ENCODE measurements at regions not wholly inside any gene's neighbourhood (a gene's known extent, or its start where the extent isn't known, plus 50 kb on each side); places are given as distances from the start of the nearest gene placed in this dataset.
"Not testable (repeated sequence)": the region's sequence is repeated elsewhere in the genome, so short reads cannot be mapped to it uniquely, and the experiment has no call there.

GRCh38 chr17:64750478-64750877 is 88.4 kb upstream of the SMURF2 start:
- Histone ChIP-seq H3K36me3 (peaks cover 0 to 67% (median 10%) of the 10 kb centered on the region in 3 donors), H3K4me1 (no peaks in the 10 kb centered on the region), H3K4me3 (no peak overlapping the region), H3K9me3 (no peaks in the 10 kb centered on the region), H3K27ac (no peak overlapping the region), H3K27me3 (no peaks in the 10 kb centered on the region)
- DNase-seq (ENCODE audit: low spot score in 2 of 2) = no peak
- no peak for TF ChIP-seq CTCF (IDR thresholded peaks at IDR 0.05)
- no peak for TF ChIP-seq EP300 (IDR thresholded peaks at IDR 0.05)
- TF ChIP-seq POLR2A (IDR thresholded peaks at IDR 0.05) = no peak
- WGBS, 2 donors = 88 to 93% methylated on average over 9 of the region's 9 CpGs

- no peak overlapping the region for H3K27ac ChIP-seq
- WGBS, 2 donors = 81 to 83% methylated on average over 4 of the region's 4 CpGs
Observed at GRCh38 chr17:64749306-64749705, 87.2 kb upstream of the SMURF2 start.

GRCh38 chr17:64747938-64748540 is 85.9 kb upstream of the SMURF2 start:
- no peak for TF ChIP-seq EP300 (IDR thresholded peaks at IDR 0.05)
- no peak for TF ChIP-seq CTCF (IDR thresholded peaks at IDR 0.05)
- no peak for TF ChIP-seq POLR2A (IDR thresholded peaks at IDR 0.05)
- no peak for DNase-seq (ENCODE audit: low spot score in 2 of 2)
- Histone ChIP-seq H3K9me3 (no peaks in the 10 kb centered on the region), H3K4me3 (no peak overlapping the region), H3K36me3 (peaks cover 0 to 43% (median 0%) of the 10 kb centered on the region in 3 donors), H3K27me3 (no peaks in the 10 kb centered on the region), H3K27ac (no peak overlapping the region), H3K4me1 (no peaks in the 10 kb centered on the region)
- 87 to 89% methylated on average over 7 of the region's 7 CpGs for WGBS, 2 donors

More at GRCh38 chr17:64749306-64749705, 87.2 kb upstream of the SMURF2 start:
- Histone ChIP-seq H3K4me3 (no peak overlapping the region), H3K27me3 (no peaks in the 10 kb centered on the region), H3K4me1 (no peaks in the 10 kb centered on the region), H3K36me3 (peaks cover 0 to 55% (median 8%) of the 10 kb centered on the region in 3 donors), H3K9me3 (no peaks in the 10 kb centered on the region)
- TF ChIP-seq EP300 (IDR thresholded peaks at IDR 0.05) = no peak
- no peak for TF ChIP-seq CTCF (IDR thresholded peaks at IDR 0.05)
- no peak for TF ChIP-seq POLR2A (IDR thresholded peaks at IDR 0.05)
- no peak for DNase-seq (ENCODE audit: low spot score in 2 of 2)

GRCh38 chr17:64742326-64742725 is 80.2 kb upstream of the SMURF2 start:
- Histone ChIP-seq H3K9me3 (no peaks in the 10 kb centered on the region), H3K27ac (peak overlapping the region in 3 of 4 donors; percentile 47 to 73 (median 64)), H3K4me1 (peaks cover 0 to 39% (median 17%) of the 10 kb centered on the region in 4 donors), H3K4me3 (no peak overlapping the region), H3K27me3 (no peaks in the 10 kb centered on the region), H3K36me3 (no peaks in the 10 kb centered on the region)
- TF ChIP-seq EP300 (IDR thresholded peaks at IDR 0.05) (no peak), CTCF (IDR thresholded peaks at IDR 0.05) (no peak), POLR2A (IDR thresholded peaks at IDR 0.05) (no peak)
- DNase-seq (ENCODE audit: low spot score in 2 of 2) = no peak
- 65 to 69% methylated on average over 7 of the region's 7 CpGs for WGBS, 2 donors

GRCh38 chr17:64741916-64742315 is 79.8 kb upstream of the SMURF2 start:
- H3K9me3 ChIP-seq, H3K4me3 ChIP-seq, H3K36me3 ChIP-seq, H3K27me3 ChIP-seq: not testable (repeated sequence)
- Histone ChIP-seq H3K4me1 (peaks cover 0 to 39% (median 17%) of the 10 kb centered on the region in 4 donors), H3K27ac (peak overlapping the region in 3 of 4 donors; percentile 47 to 73 (median 64))
- WGBS, 2 donors = 37 to 39% methylated on average over 3 of the region's 3 CpGs
- peak; percentile 44 to 50 for DNase-seq (ENCODE audit: low spot score in 2 of 2)
- peak in 1 of 2 donors; percentile 28 for TF ChIP-seq EP300 (IDR thresholded peaks at IDR 0.05)
